ENCODE measurements at regions not wholly inside any gene's neighbourhood (a gene's known extent, or its start where the extent isn't known, plus 50 kb on each side); places are given as distances from the start of the nearest gene placed in this dataset.

DNA sequence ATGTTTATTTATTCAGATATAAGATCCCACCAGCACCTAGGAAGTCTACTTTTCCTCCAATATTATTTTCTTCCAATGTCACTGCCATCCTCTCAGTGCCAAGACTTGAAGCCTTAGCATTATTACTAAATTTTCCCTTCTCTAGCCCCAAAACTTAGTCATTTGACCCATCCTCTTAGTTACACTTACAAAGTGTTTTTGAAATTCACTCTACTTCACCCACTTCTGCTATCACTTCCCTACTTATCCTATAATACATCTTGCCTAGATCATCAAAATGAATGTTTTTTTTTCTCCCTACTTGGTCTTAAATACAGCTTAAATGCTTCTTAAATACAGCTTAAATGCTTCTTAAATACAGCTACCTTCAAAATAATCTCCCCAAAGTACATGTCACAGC, 376.6 kb downstream of the RSL24D1 start:
- TF ChIP-seq, protein P1, sequence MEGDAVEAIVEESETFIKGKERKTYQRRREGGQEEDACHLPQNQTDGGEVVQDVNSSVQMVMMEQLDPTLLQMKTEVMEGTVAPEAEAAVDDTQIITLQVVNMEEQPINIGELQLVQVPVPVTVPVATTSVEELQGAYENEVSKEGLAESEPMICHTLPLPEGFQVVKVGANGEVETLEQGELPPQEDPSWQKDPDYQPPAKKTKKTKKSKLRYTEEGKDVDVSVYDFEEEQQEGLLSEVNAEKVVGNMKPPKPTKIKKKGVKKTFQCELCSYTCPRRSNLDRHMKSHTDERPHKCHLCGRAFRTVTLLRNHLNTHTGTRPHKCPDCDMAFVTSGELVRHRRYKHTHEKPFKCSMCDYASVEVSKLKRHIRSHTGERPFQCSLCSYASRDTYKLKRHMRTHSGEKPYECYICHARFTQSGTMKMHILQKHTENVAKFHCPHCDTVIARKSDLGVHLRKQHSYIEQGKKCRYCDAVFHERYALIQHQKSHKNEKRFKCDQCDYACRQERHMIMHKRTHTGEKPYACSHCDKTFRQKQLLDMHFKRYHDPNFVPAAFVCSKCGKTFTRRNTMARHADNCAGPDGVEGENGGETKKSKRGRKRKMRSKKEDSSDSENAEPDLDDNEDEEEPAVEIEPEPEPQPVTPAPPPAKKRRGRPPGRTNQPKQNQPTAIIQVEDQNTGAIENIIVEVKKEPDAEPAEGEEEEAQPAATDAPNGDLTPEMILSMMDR (IDR thresholded peaks at IDR 0.05; ENCODE audit: low read depth, low read length): no peak
- TF ChIP-seq, protein P2, sequence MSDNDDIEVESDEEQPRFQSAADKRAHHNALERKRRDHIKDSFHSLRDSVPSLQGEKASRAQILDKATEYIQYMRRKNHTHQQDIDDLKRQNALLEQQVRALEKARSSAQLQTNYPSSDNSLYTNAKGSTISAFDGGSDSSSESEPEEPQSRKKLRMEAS (IDR thresholded peaks at IDR 0.05; ENCODE audit: low read depth, low read length): no peak

All from NB4 (cell line).